SU-DHL-6 (cell line): ENCODE measurements at regions not wholly inside any gene's neighbourhood (a gene's known extent, or its start where the extent isn't known, plus 50 kb on each side); places are given as distances from the start of the nearest gene placed in this dataset.
"Not testable (repeated sequence)": the region's sequence is repeated elsewhere in the genome, so short reads cannot be mapped to it uniquely, and the experiment has no call there.

Source experiments
- H2AFZ ChIP-seq: fragments of 200-600 bp; sonication (generic); 2 replicates; pipeline ENCODE4 v1.6.1; 2014; ENCODE audit warnings: low read depth, mild to moderate bottlenecking, moderate library complexity, mixed read lengths, antibody characterized with exemption, low read length; ENCODE audit not compliant: severe bottlenecking
- H3F3A ChIP-seq: fragments of 200-600 bp; shearing (Covaris generic); 2 replicates; pipeline ENCODE4 v1.6.0; 2016; ENCODE audit warnings: antibody characterized with exemption, mild to moderate bottlenecking; ENCODE audit not compliant: insufficient read depth
- H3K27ac ChIP-seq: fragments of 200-600 bp; sonication (generic); 2 replicates; pipeline ENCODE4 v1.5.1; 2016; ENCODE audit warnings: low read depth, mild to moderate bottlenecking, low read length, moderate library complexity, mixed read lengths
- H3K27me3 ChIP-seq: fragments of 200-600 bp; sonication (generic), shearing (Covaris generic); 2 replicates; pipeline ENCODE4 v1.6.0; 2014; ENCODE audit warnings: mild to moderate bottlenecking, low read length
- H3K36me3 ChIP-seq: fragments of 200-600 bp; sonication (generic); 2 replicates; pipeline ENCODE4 v1.6.1; 2014; ENCODE audit warnings: mild to moderate bottlenecking, low read length, mixed read lengths
- H3K4me2 ChIP-seq: fragments of 300-600, 200-600 bp; shearing (Covaris generic), sonication (generic); 2 replicates; pipeline ENCODE4 v1.6.0; 2014; ENCODE audit warnings: low read length, low read depth, mild to moderate bottlenecking; ENCODE audit not compliant: poor library complexity, severe bottlenecking
- H3K4me3 ChIP-seq: fragments of 200-600 bp; sonication (generic); 2 replicates; pipeline ENCODE4 v1.5.1; 2014; ENCODE audit warnings: antibody characterized with exemption, low read length, mild to moderate bottlenecking, mixed read lengths; ENCODE audit not compliant: insufficient read depth, poor library complexity, severe bottlenecking
- H3K79me2 ChIP-seq: fragments of 200-600 bp; sonication (generic); 2 replicates; pipeline ENCODE4 v1.6.1; 2014; ENCODE audit warnings: mild to moderate bottlenecking, low read length, moderate library complexity; ENCODE audit not compliant: insufficient read depth
- H3K9ac ChIP-seq: fragments of 200-600 bp; sonication (generic); 2 replicates; pipeline ENCODE4 v1.7.0; 2014; ENCODE audit warnings: mild to moderate bottlenecking, low read length
- H3K9me2 ChIP-seq: fragments of 200-600 bp; sonication (generic); replicated peaks from 2 replicates; pipeline ENCODE4 v1.6.1; 2014; ENCODE audit warnings: low read length; ENCODE audit not compliant: insufficient read depth
- H3K9me3 ChIP-seq: fragments of 200-600 bp; sonication (generic); 2 replicates; pipeline ENCODE4 v1.6.1; 2014; ENCODE audit warnings: low read length, mixed read lengths; ENCODE audit not compliant: insufficient read depth
- H4K20me1 ChIP-seq: fragments of 200-600 bp; sonication (generic); 2 replicates; pipeline ENCODE4 v1.6.1; 2014; ENCODE audit warnings: low read depth, mild to moderate bottlenecking, antibody characterized with exemption, low read length, moderate library complexity, mixed read lengths
- EZH2phosphoT487 ChIP-seq: fragments of 200-600 bp; sonication (generic), shearing (Covaris generic); conservative IDR thresholded peaks from 2 replicates; pipeline ENCODE4 v1.6.1; 2018; ENCODE audit warnings: mild to moderate bottlenecking, antibody characterized with exemption, low read length, moderate library complexity, mixed read lengths
- TF ChIP-seq, protein P1 (sequence below): fragments of 200-600 bp; sonication (generic); IDR thresholded peaks from one replicate; pipeline ENCODE4 v1.5.1; 2017; ENCODE audit warnings: antibody characterized with exemption, mild to moderate bottlenecking, low read length, moderate library complexity; ENCODE audit not compliant: insufficient read depth, poor library complexity, severe bottlenecking

DNA sequence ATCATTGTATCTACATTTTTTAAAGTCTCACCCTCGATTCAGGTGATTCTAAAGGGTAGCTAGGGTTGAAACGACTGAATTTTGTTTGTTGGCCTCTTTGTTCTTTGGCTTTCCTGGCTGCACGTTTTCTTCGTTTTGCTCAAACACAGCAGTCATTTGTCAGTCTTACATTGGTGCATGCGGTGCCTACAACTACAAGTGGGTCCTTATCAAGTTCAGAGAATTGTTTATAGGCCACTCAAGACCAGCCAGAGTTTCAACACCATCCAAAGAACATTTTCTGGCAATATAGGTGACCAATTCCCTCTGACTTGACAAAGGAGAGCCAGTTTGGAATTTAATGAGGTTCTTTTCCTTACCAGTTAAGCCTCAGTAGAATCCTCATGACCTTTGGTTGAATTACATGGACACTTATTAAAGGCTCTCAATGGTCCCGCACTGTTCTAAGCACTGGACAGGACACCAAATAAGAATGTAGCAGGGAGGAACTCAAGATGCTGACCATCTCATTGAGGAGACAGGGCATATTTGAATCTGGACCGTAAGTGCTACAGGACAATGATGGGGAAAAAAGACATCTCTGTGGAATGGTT lies 119.0 kb upstream of the DMRT1 start:
- no peaks in the 10 kb centered on the region for H3K9me2 ChIP-seq
- H3K27me3 ChIP-seq = no peaks in the 10 kb centered on the region
- no peak for TF ChIP-seq EZH2phosphoT487
- TF ChIP-seq, protein P1, sequence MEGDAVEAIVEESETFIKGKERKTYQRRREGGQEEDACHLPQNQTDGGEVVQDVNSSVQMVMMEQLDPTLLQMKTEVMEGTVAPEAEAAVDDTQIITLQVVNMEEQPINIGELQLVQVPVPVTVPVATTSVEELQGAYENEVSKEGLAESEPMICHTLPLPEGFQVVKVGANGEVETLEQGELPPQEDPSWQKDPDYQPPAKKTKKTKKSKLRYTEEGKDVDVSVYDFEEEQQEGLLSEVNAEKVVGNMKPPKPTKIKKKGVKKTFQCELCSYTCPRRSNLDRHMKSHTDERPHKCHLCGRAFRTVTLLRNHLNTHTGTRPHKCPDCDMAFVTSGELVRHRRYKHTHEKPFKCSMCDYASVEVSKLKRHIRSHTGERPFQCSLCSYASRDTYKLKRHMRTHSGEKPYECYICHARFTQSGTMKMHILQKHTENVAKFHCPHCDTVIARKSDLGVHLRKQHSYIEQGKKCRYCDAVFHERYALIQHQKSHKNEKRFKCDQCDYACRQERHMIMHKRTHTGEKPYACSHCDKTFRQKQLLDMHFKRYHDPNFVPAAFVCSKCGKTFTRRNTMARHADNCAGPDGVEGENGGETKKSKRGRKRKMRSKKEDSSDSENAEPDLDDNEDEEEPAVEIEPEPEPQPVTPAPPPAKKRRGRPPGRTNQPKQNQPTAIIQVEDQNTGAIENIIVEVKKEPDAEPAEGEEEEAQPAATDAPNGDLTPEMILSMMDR = no peak
- H4K20me1 ChIP-seq = no peaks in the 10 kb centered on the region
- no peaks in the 10 kb centered on the region; the same call in 1 of the 2 replicates for H3K36me3 ChIP-seq
- no peaks in the 10 kb centered on the region; the same call in 1 of the 2 replicates for H3F3A ChIP-seq
- H2AFZ ChIP-seq = no peak overlapping the region
- no peaks in the 10 kb centered on the region for H3K9me3 ChIP-seq
- H3K9ac ChIP-seq = no peak overlapping the region
- no peak overlapping the region for H3K4me3 ChIP-seq
- peaks cover 82% of the 10 kb centered on the region for H3K79me2 ChIP-seq
- no peak overlapping the region for H3K4me2 ChIP-seq
- H3K27ac ChIP-seq = no peak overlapping the region

DNA sequence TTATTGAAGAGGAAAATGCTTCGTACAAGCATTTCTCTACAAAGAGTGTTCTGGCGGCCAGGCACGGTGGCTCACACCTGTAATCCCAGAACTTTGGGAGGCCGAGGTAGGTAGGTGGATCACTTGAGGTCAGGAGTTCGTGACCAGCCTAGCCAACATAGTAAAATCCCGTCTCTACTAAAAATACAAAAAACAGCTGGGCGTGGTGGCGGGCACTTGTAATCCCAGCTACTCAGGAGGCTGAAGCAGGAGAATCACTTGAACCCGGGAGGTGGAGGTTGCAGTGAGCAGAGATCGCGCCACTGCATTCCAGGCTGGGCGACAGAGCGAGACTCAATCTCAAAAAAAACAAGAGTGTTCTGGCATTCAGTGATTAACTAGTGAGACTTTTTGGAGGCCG lies 117.0 kb upstream of the DMRT1 start:
- not testable (repeated sequence) for H4K20me1 ChIP-seq, H3K9me3 ChIP-seq, H3K9ac ChIP-seq, H2AFZ ChIP-seq, H3K4me2 ChIP-seq, H3K9me2 ChIP-seq, H3K4me3 ChIP-seq, H3K27me3 ChIP-seq, H3K27ac ChIP-seq, H3F3A ChIP-seq, H3K36me3 ChIP-seq
- H3K79me2 ChIP-seq = peaks cover 75% of the 10 kb centered on the region

DNA sequence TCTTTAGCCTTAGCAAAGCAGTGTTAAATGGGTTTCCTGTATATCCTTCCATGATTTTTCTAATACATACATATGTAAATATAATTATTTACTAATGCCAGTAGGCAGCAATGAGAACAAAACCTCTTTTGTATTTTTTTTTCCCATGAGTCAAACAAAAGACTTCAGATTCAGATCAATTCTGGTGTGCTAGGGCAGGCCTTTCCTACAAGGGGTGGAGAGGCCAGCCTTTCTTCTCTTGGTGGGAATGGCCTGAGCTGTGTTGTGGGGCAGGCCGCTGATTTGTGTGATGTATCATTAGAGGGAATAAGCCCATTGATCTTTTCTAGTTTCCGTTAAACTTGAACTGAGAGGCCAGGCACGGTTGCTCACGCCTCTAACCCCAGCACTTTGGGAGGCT lies 115.5 kb upstream of the DMRT1 start:
- H3F3A ChIP-seq = no peaks in the 10 kb centered on the region; the same call in 1 of the 2 replicates
- TF ChIP-seq, protein P1 = no peak
- TF ChIP-seq EZH2phosphoT487 = no peak
- no peak overlapping the region for H3K4me2 ChIP-seq
- H3K9me2 ChIP-seq = no peaks in the 10 kb centered on the region
- H3K27ac ChIP-seq = no peak overlapping the region
- peaks cover 59% of the 10 kb centered on the region for H3K79me2 ChIP-seq
- no peaks in the 10 kb centered on the region for H3K27me3 ChIP-seq
- H2AFZ ChIP-seq = no peak overlapping the region
- H3K9me3 ChIP-seq = no peaks in the 10 kb centered on the region
- H3K9ac ChIP-seq = no peak overlapping the region
- peaks cover 7% of the 10 kb centered on the region; the same call in 1 of the 2 replicates for H4K20me1 ChIP-seq
- H3K36me3 ChIP-seq = 0 out of 2 replicates have a peak, but pooled peaks cover 4% of the 10 kb centered on the region
- no peak overlapping the region for H3K4me3 ChIP-seq

DNA sequence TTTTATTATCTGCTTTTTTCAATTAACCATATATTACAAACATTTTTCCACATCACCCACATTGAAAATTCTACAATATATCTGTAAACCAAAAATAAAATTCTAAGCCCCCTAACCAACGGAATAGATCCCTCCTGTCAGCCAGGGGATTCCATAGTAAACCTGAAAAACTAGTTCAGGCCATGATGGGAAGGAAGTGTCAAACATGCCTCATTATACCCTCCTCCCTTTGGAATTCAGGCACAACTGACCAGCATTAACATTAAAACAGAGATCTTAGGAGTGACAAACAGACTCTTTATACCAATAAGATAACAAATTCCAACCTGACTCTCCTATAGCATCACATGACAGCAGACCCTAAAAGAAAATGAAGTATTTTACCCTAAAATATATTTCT lies 113.7 kb upstream of the DMRT1 start:
- Histone ChIP-seq H3K27me3 (no peaks in the 10 kb centered on the region), H3K9me2 (no peaks in the 10 kb centered on the region), H3K9me3 (no peaks in the 10 kb centered on the region), H3K79me2 (peaks cover 44% of the 10 kb centered on the region), H4K20me1 (peaks cover 7% of the 10 kb centered on the region; the same call in 1 of the 2 replicates), H3K27ac (no peak overlapping the region), H2AFZ (no peak overlapping the region), H3K4me2 (no peak overlapping the region), H3K36me3 (peaks cover 17% of the 10 kb centered on the region; the same call in 1 of the 2 replicates), H3K4me3 (no peak overlapping the region), H3F3A (no peaks in the 10 kb centered on the region; the same call in 1 of the 2 replicates), H3K9ac (no peak overlapping the region)
- TF ChIP-seq, protein P1 = no peak
- TF ChIP-seq EZH2phosphoT487 = no peak
